Adrenal gland (tissue), 9 donors: ENCODE measurements at regions not wholly inside any gene's neighbourhood (a gene's known extent, or its start where the extent isn't known, plus 50 kb on each side); places are given as distances from the start of the nearest gene placed in this dataset.

Experiments used
- DNase-seq, 7 donors: peaks; one replicate each; pipeline ENCODE4 v3.0.0-alpha.2; 2019 to 2020
- H3K27ac ChIP-seq, 5 donors: fragments of 200-600 bp; sonication (generic) in 4 of 5; 1 replicate in 3 of 5; 2 replicates in 2 of 5; pipeline versions ENCODE4 v1.5.1 to v1.8.0; 2016 to 2020; ENCODE audit warnings: mild to moderate bottlenecking in 1 of 5
- H3K27me3 ChIP-seq: fragments of 200-600 bp; 2 replicates; pipeline ENCODE4 v1.8.0; 2021
- H3K36me3 ChIP-seq, 2 donors: fragments of 200-600 bp; replicated peaks in 1 of 2; 1 replicate in 1 of 2; 2 replicates in 1 of 2; pipeline versions ENCODE4 v1.5.1 to v1.8.0; 2018 to 2022
- H3K4me1 ChIP-seq, 2 donors: fragments of 200-600 bp; replicated peaks in 1 of 2; 1 replicate in 1 of 2; 2 replicates in 1 of 2; pipeline versions ENCODE4 v1.5.1 to v1.8.0; 2018 to 2021
- H3K4me3 ChIP-seq, 4 donors: fragments of 200-600 bp; sonication (generic) in 3 of 4; one replicate each; pipeline ENCODE4 v1.5.1; 2016 to 2018
- H3K9me3 ChIP-seq, 3 donors: fragments of 200-600 bp; sonication (generic) in 1 of 3; replicated peaks in 1 of 3; 1 replicate in 2 of 3; 2 replicates in 1 of 3; pipeline versions ENCODE4 v1.5.1 to v1.8.0; 2016 to 2021
- CTCF ChIP-seq, 6 experiments: fragments of 450-650 bp in 4 of 6; fragments of 200-600 bp in 2 of 6; sonication (generic) in 1 of 6; IDR thresholded peaks; 1 replicate in 5 of 6; 2 replicates in 1 of 6; pipeline versions ENCODE4 v1.5.1 to v1.8.0; 2016 to 2021; ENCODE audit warnings: antibody characterized with exemption in 6 of 6, mild to moderate bottlenecking in 2 of 6, moderate library complexity in 1 of 6
- POLR2A ChIP-seq, 2 donors: fragments of 450-650 bp; IDR thresholded peaks; one replicate each; pipeline ENCODE4 v1.6.1; 2017; ENCODE audit warnings: antibody characterized with exemption in 2 of 2, mild to moderate bottlenecking in 2 of 2, moderate library complexity in 1 of 2
- WGBS, 4 donors: extraction: QIAGEN DNeasy Blood & Tissue Kit in 2 of 4; methylation state at CpG; one replicate each; pipeline versions ENCODE4 v1.1.5 to v1.1.7; 2013 to 2017; 5-methylcytosine and 5-hydroxymethylcytosine counted together
- intact Hi-C, 2 donors: fragments of 100-400 bp; cut with DNase I; formaldehyde crosslinking; loops; one replicate each; pipeline versions ENCODE4 v1.14.1 to v1.15.0; 2022 to 2023
- donor health status: healthy with polysubstance abuse.
- donor health status: Bipolar disorder and iron deficiency.
- donor health status: DM: yes; HTN: yes; CAD: no.
- donor health status: DM: no; HTN: no; CAD: no.
- donor health status: DM: no; HTN: no; CAD: no.

GRCh38 chr4:42267724-42268123 is 115.3 kb upstream of the BEND4 start:
- no peak overlapping the region for H3K27ac ChIP-seq
- no peaks in the 10 kb centered on the region for H3K4me1 ChIP-seq
- H3K9me3 ChIP-seq, result no peaks in the 10 kb centered on the region
- H3K27me3 ChIP-seq, result no peaks in the 10 kb centered on the region
- no peaks in the 10 kb centered on the region for H3K36me3 ChIP-seq
- DNase-seq, result no peak
- H3K4me3 ChIP-seq, result no peak overlapping the region
- no peak for TF ChIP-seq POLR2A (IDR thresholded peaks at IDR 0.05)
- TF ChIP-seq CTCF (IDR thresholded peaks at IDR 0.05), result no peak
- intact Hi-C loops, result no loop called here
- 90 to 94% (median 92%) methylated on average over 3 of the region's 3 CpGs for WGBS, 4 donors

GRCh38 chr4:42268824-42269223 is 116.4 kb upstream of the BEND4 start:
- no peak for DNase-seq
- 67 to 87% (median 81%) methylated on average over 2 of the region's 2 CpGs for WGBS, 4 donors
- no peak overlapping the region for H3K27ac ChIP-seq
- H3K9me3 ChIP-seq, result no peaks in the 10 kb centered on the region
- no peaks in the 10 kb centered on the region for H3K36me3 ChIP-seq
- no peak for TF ChIP-seq CTCF (IDR thresholded peaks at IDR 0.05)
- TF ChIP-seq POLR2A (IDR thresholded peaks at IDR 0.05), result no peak
- no peaks in the 10 kb centered on the region for H3K4me1 ChIP-seq
- no peak overlapping the region for H3K4me3 ChIP-seq
- H3K27me3 ChIP-seq, result no peaks in the 10 kb centered on the region
- intact Hi-C loops, result no loop called here

GRCh38 chr4:42271096-42271495 is 118.6 kb upstream of the BEND4 start:
- WGBS, 4 donors, result 84 to 88% (median 85%) methylated on average over 3 of the region's 3 CpGs
- TF ChIP-seq POLR2A (IDR thresholded peaks at IDR 0.05) (no peak), CTCF (IDR thresholded peaks at IDR 0.05) (no peak)
- H3K27me3 ChIP-seq, result no peaks in the 10 kb centered on the region
- H3K4me1 ChIP-seq, result no peaks in the 10 kb centered on the region
- H3K27ac ChIP-seq, result no peak overlapping the region
- H3K4me3 ChIP-seq, result no peak overlapping the region
- intact Hi-C loops, result no loop called here
- no peaks in the 10 kb centered on the region for H3K36me3 ChIP-seq
- no peak for DNase-seq
- no peaks in the 10 kb centered on the region for H3K9me3 ChIP-seq

GRCh38 chr4:42277291-42277690 is 120.0 kb upstream of the SHISA3 start:
- TF ChIP-seq CTCF (IDR thresholded peaks at IDR 0.05) (no peak), POLR2A (IDR thresholded peaks at IDR 0.05) (no peak)
- 61 to 72% (median 63%) methylated on average over 2 of the region's 2 CpGs for WGBS, 4 donors
- DNase-seq, result no peak
- H3K4me3 ChIP-seq, result no peak overlapping the region
- H3K4me1 ChIP-seq, result peaks cover 0 to 5% of the 10 kb centered on the region in 2 donors
- no peaks in the 10 kb centered on the region for H3K9me3 ChIP-seq
- no peak overlapping the region for H3K27ac ChIP-seq
- intact Hi-C loops, result no loop called here
- no peaks in the 10 kb centered on the region for H3K36me3 ChIP-seq
- no peaks in the 10 kb centered on the region for H3K27me3 ChIP-seq
